Tibial artery (tissue), 4 donors: ENCODE measurements at regions not wholly inside any gene's neighbourhood (a gene's known extent, or its start where the extent isn't known, plus 50 kb on each side); places are given as distances from the start of the nearest gene placed in this dataset.
A peak's percentile ranks its signal among the peaks of the same experiment; 100 is the strongest.

Experiments used
- DNase-seq, 2 donors: peaks; one replicate each; pipeline ENCODE4 v3.0.0-alpha.2; 2019
- H3K27ac ChIP-seq, 2 donors: fragments of 200-600 bp; sonication (generic) in 1 of 2; 1 replicate in 1 of 2; 2 replicates in 1 of 2; pipeline ENCODE4 v1.5.1; 2018 to 2019; ENCODE audit warnings: mild to moderate bottlenecking in 1 of 2
- H3K27me3 ChIP-seq, 2 donors: fragments of 200-600 bp; sonication (generic) in 1 of 2; one replicate each; pipeline versions ENCODE4 v1.5.1 to v1.6.0; 2016 to 2019
- H3K36me3 ChIP-seq, 3 donors: fragments of 200-600 bp; sonication (generic) in 2 of 3; one replicate each; pipeline ENCODE4 v1.5.1; 2016 to 2019; ENCODE audit warnings: mild to moderate bottlenecking in 2 of 3
- H3K4me1 ChIP-seq, 4 donors: fragments of 200-600 bp; sonication (generic) in 2 of 4; 1 replicate in 3 of 4; 2 replicates in 1 of 4; pipeline ENCODE4 v1.5.1; 2016 to 2019
- H3K4me3 ChIP-seq, 2 donors: fragments of 200-600 bp; sonication (generic) in 1 of 2; 1 replicate in 1 of 2; 2 replicates in 1 of 2; pipeline ENCODE4 v1.5.1; 2018 to 2019; ENCODE audit warnings: mild to moderate bottlenecking in 2 of 2
- H3K9me3 ChIP-seq, 3 donors: fragments of 200-600 bp; sonication (generic) in 1 of 3; one replicate each; pipeline ENCODE4 v1.5.1; 2016 to 2019
- CTCF ChIP-seq, 2 experiments: fragments of 200-600 bp in 1 of 2; fragments of 450-650 bp in 1 of 2; IDR thresholded peaks; one replicate each; pipeline ENCODE4 v1.5.1; 2017 to 2019; ENCODE audit warnings: antibody characterized with exemption in 2 of 2, mild to moderate bottlenecking in 1 of 2, moderate library complexity in 1 of 2
- intact Hi-C: fragments of 100-400 bp; cut with DNase I; formaldehyde crosslinking; loops from one replicate; pipeline ENCODE4 v1.15.0; 2023; ENCODE audit warnings: low total_unique reads

- no peaks in the 10 kb centered on the region for H3K27me3 ChIP-seq
- no peak overlapping the region for H3K27ac ChIP-seq
- H3K4me3 ChIP-seq = no peak overlapping the region
- DNase-seq = no peak
- no peak for TF ChIP-seq CTCF (IDR thresholded peaks at IDR 0.05)
- H3K4me1 ChIP-seq = no peaks in the 10 kb centered on the region
- H3K9me3 ChIP-seq = no peaks in the 10 kb centered on the region
- intact Hi-C loops = no loop called here
- H3K36me3 ChIP-seq = no peaks in the 10 kb centered on the region
Measured at GRCh38 chr2:173537694-173538093, 183.0 kb downstream of the CDCA7 start.

GRCh38 chr2:173539615-173540014 is 184.9 kb downstream of the CDCA7 start:
- intact Hi-C loops = no loop called here
- Histone ChIP-seq H3K4me3 (no peak overlapping the region), H3K27ac (no peak overlapping the region), H3K4me1 (no peaks in the 10 kb centered on the region), H3K9me3 (no peaks in the 10 kb centered on the region), H3K36me3 (no peaks in the 10 kb centered on the region), H3K27me3 (no peaks in the 10 kb centered on the region)
- TF ChIP-seq CTCF (IDR thresholded peaks at IDR 0.05) = no peak
- DNase-seq = no peak

- H3K27me3 ChIP-seq = no peaks in the 10 kb centered on the region
- H3K9me3 ChIP-seq = no peaks in the 10 kb centered on the region
- intact Hi-C loops = no loop called here
- no peak for TF ChIP-seq CTCF (IDR thresholded peaks at IDR 0.05)
- H3K4me1 ChIP-seq = no peaks in the 10 kb centered on the region
- no peak for DNase-seq
- no peak overlapping the region for H3K27ac ChIP-seq
- H3K36me3 ChIP-seq = no peaks in the 10 kb centered on the region
- H3K4me3 ChIP-seq = no peak overlapping the region
Measured at GRCh38 chr2:173544641-173545363, 190.1 kb downstream of the CDCA7 start.

- H3K36me3 ChIP-seq = no peaks in the 10 kb centered on the region
- H3K9me3 ChIP-seq = no peaks in the 10 kb centered on the region
- TF ChIP-seq CTCF (IDR thresholded peaks at IDR 0.05) = no peak
- H3K4me3 ChIP-seq = no peak overlapping the region
- H3K4me1 ChIP-seq = no peaks in the 10 kb centered on the region
- DNase-seq = peak in 1 of 2 donors; percentile 33
- no peak overlapping the region for H3K27ac ChIP-seq
- H3K27me3 ChIP-seq = no peaks in the 10 kb centered on the region
- intact Hi-C loops = no loop called here
Measured at GRCh38 chr2:173545364-173545763, 190.7 kb downstream of the CDCA7 start.

- TF ChIP-seq CTCF (IDR thresholded peaks at IDR 0.05) = no peak
- no peaks in the 10 kb centered on the region for H3K9me3 ChIP-seq
- DNase-seq = no peak
- intact Hi-C loops = no loop called here
- no peaks in the 10 kb centered on the region for H3K36me3 ChIP-seq
- no peak overlapping the region for H3K27ac ChIP-seq
- H3K4me3 ChIP-seq = no peak overlapping the region
- H3K4me1 ChIP-seq = no peaks in the 10 kb centered on the region
- no peaks in the 10 kb centered on the region for H3K27me3 ChIP-seq
Measured at GRCh38 chr2:173547499-173547898, 192.8 kb downstream of the CDCA7 start.

GRCh38 chr2:173550143-173550542 is 195.5 kb downstream of the CDCA7 start:
- H3K36me3 ChIP-seq = no peaks in the 10 kb centered on the region
- H3K4me1 ChIP-seq = no peaks in the 10 kb centered on the region
- TF ChIP-seq CTCF (IDR thresholded peaks at IDR 0.05) = no peak
- no peaks in the 10 kb centered on the region for H3K9me3 ChIP-seq
- no peak for DNase-seq
- intact Hi-C loops = no loop called here
- H3K4me3 ChIP-seq = no peak overlapping the region
- H3K27me3 ChIP-seq = no peaks in the 10 kb centered on the region
- no peak overlapping the region for H3K27ac ChIP-seq
